A549 (cell line): ENCODE measurements at regions not wholly inside any gene's neighbourhood (a gene's known extent, or its start where the extent isn't known, plus 50 kb on each side); places are given as distances from the start of the nearest gene placed in this dataset.

Source experiments
- ATAC-seq, 2 experiments: fragments of 200-7000 bp in 1 of 2; fragments of >200 bp in 1 of 2; cut with Nextera tagmentation in 1 of 2; cut with Tn5 transposase in 1 of 2; 3 replicates each; pipeline versions ENCODE4 v1.8.0 to v1.9.1; 2018 to 2020; ENCODE audit warnings: mild to moderate bottlenecking in 1 of 2, moderate library complexity in 1 of 2
- CTCF ChIA-PET: fragments of 300-600 bp; sonication (Branson Sonifier 250); formaldehyde crosslinking; extraction: SDS; loops from one replicate; lab custom pipeline; 2021; ENCODE audit warnings: antibody characterized with exemption, inconsistent platforms; lab: Yijun Ruan, JAX
- POLR2A ChIA-PET: fragments of 350-600 bp; formaldehyde crosslinking; extraction: SDS; loops from one replicate; lab custom pipeline; 2021; ENCODE audit warnings: antibody characterized with exemption, inconsistent platforms; lab: Yijun Ruan, JAX
- DNase-seq, 2 experiments: peaks; one replicate each; pipeline versions ENCODE4 v3.0.0 to v3.0.0-alpha.2; 2011 to 2016; ENCODE audit warnings: low read depth in 1 of 2, low spot score in 1 of 2
- FAIRE-seq: peaks from 2 replicates; lab custom pipeline; 2011; peaks lifted over from hg19 to GRCh38; lab: Jason Lieb, UNC
- H3K27ac ChIP-seq, 2 experiments: fragments of >200 bp; sonication (Bioruptor Twin); formaldehyde crosslinking; 3 replicates each; pipeline ENCODE4 v1.5.1; 2016 to 2017
- H3K4me1 ChIP-seq: fragments of >200 bp; sonication (Bioruptor Twin); formaldehyde crosslinking; 3 replicates; pipeline ENCODE4 v1.6.1; 2016
- H3K4me2 ChIP-seq: fragments of >200 bp; sonication (Bioruptor Twin); formaldehyde crosslinking; 3 replicates; pipeline ENCODE4 v1.6.1; 2016
- H3K4me3 ChIP-seq: fragments of >200 bp; sonication (Bioruptor Twin); formaldehyde crosslinking; 3 replicates; pipeline ENCODE4 v1.5.1; 2016
- H3K9me3 ChIP-seq: fragments of >200 bp; sonication (Bioruptor Twin); formaldehyde crosslinking; 3 replicates; pipeline ENCODE4 v1.6.1; 2016
- BHLHE40 ChIP-seq: IDR thresholded peaks from 2 replicates; pipeline ENCODE4 v1.6.1; 2012; ENCODE audit warnings: low read depth, low read length, inconsistent platforms
- CBX8 ChIP-seq: fragments of 200-600 bp; sonication (generic); IDR thresholded peaks from 2 replicates; pipeline ENCODE4 v1.6.1; 2016
- CHD2 ChIP-seq: fragments of 150-350 bp; IDR thresholded peaks from 2 replicates; pipeline ENCODE4 v1.6.1; 2014; ENCODE audit warnings: low read length; ENCODE audit not compliant: partially characterized antibody
- EP300 ChIP-seq, 2 experiments: fragments of >200 bp; sonication (Bioruptor Twin); formaldehyde crosslinking; IDR thresholded peaks; 2 replicates in 1 of 2; 3 replicates in 1 of 2; pipeline ENCODE4 v1.6.1; 2016 to 2017
- FOSB ChIP-seq: fragments of 250-450 bp; sonication (Bioruptor Pico); IDR thresholded peaks from 2 replicates; pipeline ENCODE4 v1.5.0; 2020; ENCODE audit warnings: mild to moderate bottlenecking, moderate library complexity
- FOSL2 ChIP-seq, 2 experiments: fragments of 450-650 bp in 1 of 2; fragments of >200 bp in 1 of 2; sonication (Bioruptor Twin) in 1 of 2; formaldehyde crosslinking; IDR thresholded peaks; 2 replicates each; pipeline versions ENCODE4 v1.5.0 to v1.6.1; 2016 to 2020; ENCODE audit warnings: mild to moderate bottlenecking in 1 of 2, moderate library complexity in 1 of 2
- FOXS1 ChIP-seq: fragments of 250-450 bp; sonication (Bioruptor Pico); IDR thresholded peaks from 2 replicates; pipeline ENCODE4 v1.5.0; 2020; ENCODE audit warnings: mild to moderate bottlenecking, moderate library complexity
- GATA3 ChIP-seq: IDR thresholded peaks from 2 replicates; pipeline ENCODE4 v1.6.1; 2012; ENCODE audit warnings: borderline replicate concordance
- HEYL ChIP-seq: fragments of 250-450 bp; sonication (Bioruptor Pico); IDR thresholded peaks from 2 replicates; pipeline ENCODE4 v1.8.0; 2021; ENCODE audit warnings: mild to moderate bottlenecking, moderate library complexity
- HOXA7 ChIP-seq: fragments of 250-450 bp; sonication (Bioruptor Pico); IDR thresholded peaks from 2 replicates; pipeline ENCODE4 v1.5.0; 2020; ENCODE audit warnings: mild to moderate bottlenecking, moderate library complexity
- JUNB ChIP-seq: fragments of >200 bp; sonication (Bioruptor Twin); formaldehyde crosslinking; IDR thresholded peaks from 2 replicates; pipeline ENCODE4 v1.6.1; 2016
- MAFK ChIP-seq: fragments of 450-650 bp; IDR thresholded peaks from 2 replicates; pipeline ENCODE4 v1.6.1; 2014; ENCODE audit not compliant: partially characterized antibody
- MAZ ChIP-seq: fragments of 150-350 bp; IDR thresholded peaks from 2 replicates; pipeline ENCODE4 v1.6.1; 2014; ENCODE audit warnings: antibody characterized with exemption, low read depth, low read length, borderline replicate concordance
- NFE2L2 ChIP-seq: fragments of 150-350 bp; conservative IDR thresholded peaks from 2 replicates; pipeline ENCODE4 v1.6.1; 2014; ENCODE audit warnings: low read length
- PBX3 ChIP-seq: IDR thresholded peaks from 2 replicates; pipeline ENCODE4 v1.6.1; 2012
- PHF8 ChIP-seq: fragments of 200-600 bp; sonication (generic); IDR thresholded peaks from 2 replicates; pipeline ENCODE4 v1.6.1; 2016; ENCODE audit warnings: low read depth, mild to moderate bottlenecking, antibody characterized with exemption, moderate library complexity, borderline replicate concordance
- POLR2A ChIP-seq: IDR thresholded peaks from 2 replicates; pipeline ENCODE4 v1.6.1; 2012; ENCODE audit warnings: mild to moderate bottlenecking, low read length
- RFX5 ChIP-seq: fragments of 450-650 bp; IDR thresholded peaks from 2 replicates; pipeline ENCODE4 v1.7.1; 2014; ENCODE audit warnings: antibody characterized with exemption, mild to moderate bottlenecking, moderate library complexity
- SREBF2 ChIP-seq: fragments of 450-650 bp; IDR thresholded peaks from 2 replicates; pipeline ENCODE4 v1.6.1; 2014; ENCODE audit warnings: mild to moderate bottlenecking, moderate library complexity
- TFCP2L1 ChIP-seq: fragments of 250-450 bp; sonication (Bioruptor Pico); IDR thresholded peaks from 2 replicates; pipeline ENCODE4 v1.5.0; 2021; ENCODE audit warnings: mild to moderate bottlenecking
- ZFP36 ChIP-seq: fragments of 450-650 bp; IDR thresholded peaks from 2 replicates; pipeline ENCODE4 v1.6.1; 2014; ENCODE audit warnings: borderline replicate concordance; ENCODE audit not compliant: partially characterized antibody
- ZSCAN20 ChIP-seq: fragments of 250-450 bp; sonication (Bioruptor Pico); IDR thresholded peaks from 2 replicates; pipeline ENCODE4 v1.8.0; 2022; ENCODE audit warnings: mild to moderate bottlenecking, moderate library complexity
- WGBS: methylation state at CpG from one replicate; pipeline ENCODE4 v1.1.6; 2017; ENCODE audit errors: missing lambda C conversion rate; 5-methylcytosine and 5-hydroxymethylcytosine counted together
- TF ChIP-seq, protein P1 (sequence below): IDR thresholded peaks from 2 replicates; pipeline ENCODE4 v1.6.1; 2012

- POLR2A ChIA-PET = no interaction called here
- H3K9me3 ChIP-seq = no peaks in the 10 kb centered on the region
- DNase-seq (no peak), FAIRE-seq (no peak), ATAC-seq (no peak)
- WGBS = 52% methylated on average over 2 of the region's 2 CpGs
- H3K27ac ChIP-seq = no peak overlapping the region
- H3K4me3 ChIP-seq = no peak overlapping the region
- TF ChIP-seq, protein P1, sequence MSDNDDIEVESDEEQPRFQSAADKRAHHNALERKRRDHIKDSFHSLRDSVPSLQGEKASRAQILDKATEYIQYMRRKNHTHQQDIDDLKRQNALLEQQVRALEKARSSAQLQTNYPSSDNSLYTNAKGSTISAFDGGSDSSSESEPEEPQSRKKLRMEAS = no peak
- TF ChIP-seq CHD2 = no peak
- TF ChIP-seq BHLHE40 = no peak
- TF ChIP-seq FOSL2 (IDR thresholded peaks at IDR 0.05) = no peak
- TF ChIP-seq FOSL2 (CRISPR knock-in tag; IDR thresholded peaks at IDR 0.05) = no peak
- no peak for TF ChIP-seq SREBF2
- H3K4me1 ChIP-seq = no peaks in the 10 kb centered on the region
- CTCF ChIA-PET = no interaction called here
- H3K4me2 ChIP-seq = no peak overlapping the region
Measured at GRCh38 chr3:95971573-95971972, 842.8 kb upstream of the EPHA6 start.

DNA sequence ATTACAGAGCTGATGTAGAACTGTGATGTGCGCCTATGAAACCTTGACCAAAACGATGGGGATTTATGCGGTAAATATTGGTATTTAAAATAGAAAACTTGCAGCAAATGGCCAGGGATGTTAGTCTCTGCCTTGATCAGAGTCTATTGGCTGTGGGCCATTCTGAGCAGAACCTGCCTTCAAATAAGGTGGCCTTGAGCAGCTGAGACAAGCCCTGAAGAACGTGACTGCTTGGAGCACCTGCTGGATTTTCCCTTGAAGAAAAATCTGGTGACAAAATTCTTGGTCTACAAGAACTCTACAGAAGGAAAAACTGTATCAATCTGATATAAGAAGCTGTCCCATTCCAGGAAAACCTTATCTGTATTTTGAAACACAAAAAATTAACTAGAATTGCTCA, 820.1 kb upstream of the EPHA6 start:
- CTCF ChIA-PET = no interaction called here
- no peak for ATAC-seq
- no peak for FAIRE-seq

DNA sequence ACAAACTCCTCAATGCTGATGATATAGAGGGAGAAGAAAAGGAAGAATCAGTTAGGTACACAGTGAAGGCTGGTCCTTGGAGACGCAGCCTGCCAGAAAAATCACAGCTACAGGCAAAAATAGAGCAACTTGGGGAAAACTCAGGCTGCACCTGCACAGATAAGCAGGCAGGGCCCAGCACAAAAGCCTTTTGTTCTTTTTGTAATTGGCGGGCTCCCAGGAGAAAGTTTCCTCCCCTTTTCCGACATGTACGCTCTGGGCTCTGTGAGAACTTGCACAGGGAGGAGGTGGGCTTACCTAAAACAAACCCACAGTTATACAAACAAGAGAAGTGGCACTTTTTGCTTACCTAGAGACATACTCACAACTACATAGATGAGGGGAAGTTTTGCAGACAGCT, 813.4 kb upstream of the EPHA6 start:
- DNase-seq (no peak), FAIRE-seq (no peak), ATAC-seq (no peak)
- Histone ChIP-seq H3K4me3 (no peak overlapping the region), H3K4me2 (no peak overlapping the region), H3K9me3 (no peaks in the 10 kb centered on the region), H3K4me1 (no peaks in the 10 kb centered on the region), H3K27ac (no peak overlapping the region)
- 49% methylated on average over 4 of the region's 4 CpGs for WGBS
- TF ChIP-seq FOXS1 (CRISPR knock-in tag) (no peak), EP300 (IDR thresholded peaks at IDR 0.05) (no peak), BHLHE40 (no peak), MAZ (no peak), ZSCAN20 (CRISPR knock-in tag) (no peak), TFCP2L1 (CRISPR knock-in tag) (no peak), SREBF2 (no peak), GATA3 (no peak), PHF8 (no peak), NFE2L2 (no peak), HEYL (no peak), CHD2 (no peak), JUNB (no peak), PBX3 (no peak), FOSB (no peak), POLR2A (no peak)
- POLR2A ChIA-PET = no interaction called here
- CTCF ChIA-PET = no interaction called here

More for the DNA sequence above, 820.1 kb upstream of the EPHA6 start:
- Histone ChIP-seq H3K9me3 (no peaks in the 10 kb centered on the region), H3K4me3 (no peak overlapping the region), H3K4me2 (no peak overlapping the region), H3K4me1 (no peaks in the 10 kb centered on the region), H3K27ac (no peak overlapping the region)
- no peak for TF ChIP-seq CBX8
- POLR2A ChIA-PET = no interaction called here
- WGBS = 33% methylated on average over 4 of the region's 4 CpGs
- DNase-seq = no peak

- H3K4me3 ChIP-seq = no peak overlapping the region
- DNase-seq (no peak), FAIRE-seq (no peak), ATAC-seq (no peak)
- H3K9me3 ChIP-seq = no peaks in the 10 kb centered on the region
- no peaks in the 10 kb centered on the region for H3K4me1 ChIP-seq
- ChIA-PET POLR2A (no interaction called here), CTCF (interaction anchor here (0.6 kb wide), 1 partner anchor 1361 kb away, joined by 4 read pairs; no protein-coding TSS in a partner anchor)
- no peak overlapping the region for H3K4me2 ChIP-seq
- TF ChIP-seq HEYL = no peak
- TF ChIP-seq MAFK = no peak
- TF ChIP-seq RFX5 = no peak
- no peak for TF ChIP-seq HOXA7 (CRISPR knock-in tag)
- no peak for TF ChIP-seq TFCP2L1 (CRISPR knock-in tag)
- TF ChIP-seq ZFP36 = no peak
- no peak overlapping the region for H3K27ac ChIP-seq
Measured at GRCh38 chr3:96007650-96008195, 806.7 kb upstream of the EPHA6 start.
